Gastroesophageal sphincter (tissue), 3 donors: ENCODE measurements at regions not wholly inside any gene's neighbourhood (a gene's known extent, or its start where the extent isn't known, plus 50 kb on each side); places are given as distances from the start of the nearest gene placed in this dataset.

ENCODE experiments used
- EP300 ChIP-seq: sonication (generic); formaldehyde crosslinking; IDR thresholded peaks from one replicate; pipeline ENCODE4 v1.6.1; 2017; ENCODE audit warnings: antibody characterized with exemption, mild to moderate bottlenecking
- POLR2A ChIP-seq, 2 donors: fragments of 450-650 bp; IDR thresholded peaks; one replicate each; pipeline ENCODE4 v1.6.1; 2017; ENCODE audit warnings: antibody characterized with exemption in 2 of 2, mild to moderate bottlenecking in 2 of 2, moderate library complexity in 1 of 2
- POLR2AphosphoS5 ChIP-seq: sonication (generic); formaldehyde crosslinking; IDR thresholded peaks from one replicate; pipeline ENCODE4 v1.6.1; 2017; ENCODE audit warnings: antibody characterized with exemption
- TF ChIP-seq, protein P1 (sequence below), 4 experiments: fragments of 200-600 bp in 2 of 4; fragments of 450-650 bp in 2 of 4; sonication (generic) in 1 of 4; IDR thresholded peaks; one replicate each; pipeline ENCODE4 v1.5.1; 2017 to 2019; ENCODE audit warnings: antibody characterized with exemption in 4 of 4, mild to moderate bottlenecking in 2 of 4, moderate library complexity in 2 of 4

- TF ChIP-seq, protein P1, sequence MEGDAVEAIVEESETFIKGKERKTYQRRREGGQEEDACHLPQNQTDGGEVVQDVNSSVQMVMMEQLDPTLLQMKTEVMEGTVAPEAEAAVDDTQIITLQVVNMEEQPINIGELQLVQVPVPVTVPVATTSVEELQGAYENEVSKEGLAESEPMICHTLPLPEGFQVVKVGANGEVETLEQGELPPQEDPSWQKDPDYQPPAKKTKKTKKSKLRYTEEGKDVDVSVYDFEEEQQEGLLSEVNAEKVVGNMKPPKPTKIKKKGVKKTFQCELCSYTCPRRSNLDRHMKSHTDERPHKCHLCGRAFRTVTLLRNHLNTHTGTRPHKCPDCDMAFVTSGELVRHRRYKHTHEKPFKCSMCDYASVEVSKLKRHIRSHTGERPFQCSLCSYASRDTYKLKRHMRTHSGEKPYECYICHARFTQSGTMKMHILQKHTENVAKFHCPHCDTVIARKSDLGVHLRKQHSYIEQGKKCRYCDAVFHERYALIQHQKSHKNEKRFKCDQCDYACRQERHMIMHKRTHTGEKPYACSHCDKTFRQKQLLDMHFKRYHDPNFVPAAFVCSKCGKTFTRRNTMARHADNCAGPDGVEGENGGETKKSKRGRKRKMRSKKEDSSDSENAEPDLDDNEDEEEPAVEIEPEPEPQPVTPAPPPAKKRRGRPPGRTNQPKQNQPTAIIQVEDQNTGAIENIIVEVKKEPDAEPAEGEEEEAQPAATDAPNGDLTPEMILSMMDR (IDR thresholded peaks at IDR 0.05): no peak
- TF ChIP-seq POLR2AphosphoS5: no peak
- no peak for TF ChIP-seq POLR2A (IDR thresholded peaks at IDR 0.05)
- no peak for TF ChIP-seq EP300
These were observed 286.2 kb upstream of the UMPS start for GRCh38 chr3:124444075-124444474.
